ENCODE measurements at regions not wholly inside any gene's neighbourhood (a gene's known extent, or its start where the extent isn't known, plus 50 kb on each side); places are given as distances from the start of the nearest gene placed in this dataset.
"Not testable (repeated sequence)": the region's sequence is repeated elsewhere in the genome, so short reads cannot be mapped to it uniquely, and the experiment has no call there.

DNA sequence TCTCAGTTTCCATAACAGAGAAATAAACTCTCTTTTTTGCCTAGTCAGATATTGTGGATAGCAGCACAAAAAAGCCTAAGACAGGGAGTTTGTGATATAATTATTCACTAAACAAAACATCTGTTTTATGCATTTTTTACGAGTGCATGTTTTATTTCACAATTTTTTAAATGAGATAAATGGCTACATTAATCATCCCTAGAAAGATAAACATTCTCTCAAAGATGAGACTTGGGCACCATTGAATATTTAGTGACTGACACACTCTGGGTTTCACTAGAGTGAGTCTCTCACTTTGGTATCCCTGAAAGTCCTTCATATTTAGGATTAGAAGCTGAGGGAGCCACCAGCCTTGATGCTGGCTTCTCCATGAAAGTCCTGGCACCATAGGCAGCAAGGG, 74.3 kb upstream of the LRCH1 start:
- ChIA-PET CTCF (no interaction called here), POLR2A (no interaction called here)
- Histone ChIP-seq H3K36me3 (ENCODE audit: control insufficient read depth, insufficient read depth, low read length) (no peaks in the 10 kb centered on the region), H3K4me3 (ENCODE audit: low read depth, low read length) (no peak overlapping the region), H3K27me3 (ENCODE audit: control insufficient read depth, insufficient read depth, low read length) (peaks cover 2% of the 10 kb centered on the region; the same call in 1 of the 2 replicates)
- no peak for DNase-seq (ENCODE audit: low read depth)
- TF ChIP-seq, protein P1, sequence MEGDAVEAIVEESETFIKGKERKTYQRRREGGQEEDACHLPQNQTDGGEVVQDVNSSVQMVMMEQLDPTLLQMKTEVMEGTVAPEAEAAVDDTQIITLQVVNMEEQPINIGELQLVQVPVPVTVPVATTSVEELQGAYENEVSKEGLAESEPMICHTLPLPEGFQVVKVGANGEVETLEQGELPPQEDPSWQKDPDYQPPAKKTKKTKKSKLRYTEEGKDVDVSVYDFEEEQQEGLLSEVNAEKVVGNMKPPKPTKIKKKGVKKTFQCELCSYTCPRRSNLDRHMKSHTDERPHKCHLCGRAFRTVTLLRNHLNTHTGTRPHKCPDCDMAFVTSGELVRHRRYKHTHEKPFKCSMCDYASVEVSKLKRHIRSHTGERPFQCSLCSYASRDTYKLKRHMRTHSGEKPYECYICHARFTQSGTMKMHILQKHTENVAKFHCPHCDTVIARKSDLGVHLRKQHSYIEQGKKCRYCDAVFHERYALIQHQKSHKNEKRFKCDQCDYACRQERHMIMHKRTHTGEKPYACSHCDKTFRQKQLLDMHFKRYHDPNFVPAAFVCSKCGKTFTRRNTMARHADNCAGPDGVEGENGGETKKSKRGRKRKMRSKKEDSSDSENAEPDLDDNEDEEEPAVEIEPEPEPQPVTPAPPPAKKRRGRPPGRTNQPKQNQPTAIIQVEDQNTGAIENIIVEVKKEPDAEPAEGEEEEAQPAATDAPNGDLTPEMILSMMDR (IDR thresholded peaks at IDR 0.05; ENCODE audit: insufficient read depth, low read depth, low read length): no peak

DNA sequence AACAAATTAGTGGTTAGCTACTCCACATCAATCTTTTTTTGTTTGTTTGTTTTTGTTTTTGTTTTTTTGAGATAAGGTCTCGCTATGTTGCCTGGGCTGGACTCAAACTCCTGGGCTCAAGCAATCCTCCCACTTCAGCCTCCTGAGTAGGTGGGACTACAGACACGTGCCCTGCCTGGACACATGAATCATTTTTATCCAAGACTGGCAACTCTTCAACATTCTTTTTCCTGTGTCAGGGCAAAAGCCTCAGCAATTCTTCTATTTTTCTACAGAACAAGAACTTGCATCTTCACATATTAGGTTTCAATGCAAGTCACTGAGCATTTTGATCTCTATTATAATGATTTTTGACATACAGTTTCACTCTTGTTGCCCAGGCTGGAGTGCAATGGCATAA, 76.8 kb upstream of the LRCH1 start:
- Histone ChIP-seq H3K36me3 (ENCODE audit: control insufficient read depth, insufficient read depth, low read length) (no peaks in the 10 kb centered on the region), H3K27me3 (ENCODE audit: control insufficient read depth, insufficient read depth, low read length) (no peaks in the 10 kb centered on the region), H3K4me3 (ENCODE audit: low read depth, low read length) (no peak overlapping the region)
- TF ChIP-seq, protein P1 (IDR thresholded peaks at IDR 0.05; ENCODE audit: insufficient read depth, low read depth, low read length): no peak
- POLR2A ChIA-PET: no interaction called here
- CTCF ChIA-PET: no interaction called here
- DNase-seq (ENCODE audit: low read depth): no peak

DNA sequence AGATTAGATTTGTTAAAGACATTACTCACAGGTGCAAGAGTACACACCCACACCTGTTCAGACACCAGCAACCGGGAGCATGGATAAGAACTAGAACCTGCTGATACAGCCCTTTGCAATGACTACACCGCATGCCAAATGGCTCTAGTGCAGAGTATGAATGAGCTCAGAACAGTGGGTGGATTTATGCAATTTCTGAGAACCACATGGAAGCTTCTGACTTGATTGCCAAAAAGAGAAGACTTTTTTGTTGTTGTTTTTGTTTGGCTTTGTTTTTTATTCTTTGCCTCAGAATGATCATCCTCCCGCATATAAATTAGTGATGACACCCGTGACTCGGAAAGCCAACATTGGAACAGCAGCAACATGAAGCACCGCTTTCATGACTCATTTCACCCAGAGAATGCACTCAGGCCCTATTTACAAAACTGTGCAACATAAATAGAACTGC, 77.4 kb upstream of the LRCH1 start:
- POLR2A ChIA-PET: no interaction called here
- CTCF ChIA-PET: interaction anchor here (1.1 kb wide), 1 partner anchor 246 kb away, joined by 5 read pairs; no protein-coding TSS in a partner anchor
- H3K36me3 ChIP-seq (ENCODE audit: control insufficient read depth, insufficient read depth, low read length): no peaks in the 10 kb centered on the region

DNA sequence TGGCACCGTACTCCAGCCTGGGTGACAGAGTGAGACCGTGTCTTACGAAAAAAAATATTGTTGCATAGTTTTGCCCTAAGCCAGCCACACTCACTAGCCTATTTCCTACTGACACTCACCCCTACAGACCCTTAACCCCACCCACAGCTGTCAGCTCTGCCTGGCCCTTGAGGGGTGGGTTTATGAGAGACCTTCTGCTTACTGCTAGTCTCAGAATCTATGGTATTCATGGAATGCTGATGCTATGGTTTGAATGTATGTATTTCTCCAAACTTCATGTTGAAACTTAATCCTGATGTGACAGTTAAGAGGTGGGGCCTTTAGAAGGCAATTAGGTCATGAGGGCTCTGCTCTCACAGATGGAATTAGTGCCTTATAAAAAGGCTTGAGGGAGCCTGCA, 79.2 kb upstream of the LRCH1 start:
- ChIA-PET CTCF (no interaction called here), POLR2A (no interaction called here)
- DNase-seq (ENCODE audit: low read depth): no peak
- TF ChIP-seq, protein P1 (IDR thresholded peaks at IDR 0.05; ENCODE audit: insufficient read depth, low read depth, low read length): no peak
- Histone ChIP-seq H3K4me3 (ENCODE audit: low read depth, low read length) (no peak overlapping the region), H3K27me3 (ENCODE audit: control insufficient read depth, insufficient read depth, low read length) (no peaks in the 10 kb centered on the region), H3K36me3 (ENCODE audit: control insufficient read depth, insufficient read depth, low read length) (no peaks in the 10 kb centered on the region)

More for the DNA sequence above, 77.4 kb upstream of the LRCH1 start:
- TF ChIP-seq, protein P1 (IDR thresholded peaks at IDR 0.05; ENCODE audit: insufficient read depth, low read depth, low read length): no peak
- no peak overlapping the region for H3K4me3 ChIP-seq (ENCODE audit: low read depth, low read length)
- H3K27me3 ChIP-seq (ENCODE audit: control insufficient read depth, insufficient read depth, low read length): no peaks in the 10 kb centered on the region
- DNase-seq (ENCODE audit: low read depth): no peak

DNA sequence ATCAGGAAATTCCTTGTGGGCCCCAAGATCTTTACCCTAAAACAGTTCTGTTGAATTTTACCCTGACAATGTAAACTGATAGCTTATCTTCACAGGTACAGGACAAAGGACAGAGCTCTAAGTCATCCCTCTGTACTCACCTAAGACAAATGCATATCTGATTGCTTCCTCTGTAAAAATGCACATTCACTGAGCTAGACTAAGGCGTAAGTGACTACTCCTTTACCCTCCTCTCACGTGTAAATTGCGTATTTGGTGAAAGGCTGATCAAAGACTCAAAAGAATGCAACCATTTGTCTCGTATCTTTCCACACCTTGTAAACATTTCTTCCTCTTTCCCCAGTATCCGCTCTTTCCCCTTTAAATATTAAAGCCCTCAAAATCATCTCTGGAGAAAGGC, 80.6 kb upstream of the LRCH1 start:
- ChIA-PET CTCF (no interaction called here), POLR2A (no interaction called here)
- TF ChIP-seq, protein P1 (IDR thresholded peaks at IDR 0.05; ENCODE audit: insufficient read depth, low read depth, low read length): no peak

DNA sequence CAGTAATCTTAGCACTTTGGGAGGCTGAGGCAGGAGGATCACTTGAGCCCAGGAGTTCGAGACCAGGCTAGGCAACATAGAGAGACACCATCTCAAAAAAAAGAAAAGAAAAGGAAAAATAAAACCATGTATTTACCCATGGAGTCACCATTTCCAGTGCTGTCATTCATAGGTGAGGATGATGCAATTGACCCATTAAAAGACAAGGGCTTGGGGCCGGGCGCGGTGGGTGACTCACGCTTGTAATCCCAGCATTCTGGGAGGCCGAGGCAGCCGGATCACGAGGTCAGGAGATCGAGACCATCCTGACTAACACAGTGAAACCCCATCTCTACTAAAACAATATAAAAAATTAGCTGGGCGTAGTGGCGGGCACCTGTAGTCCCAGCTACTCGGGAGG, 82.6 kb upstream of the RUBCNL start:
- not testable (repeated sequence) for H3K4me3 ChIP-seq (ENCODE audit: low read depth, low read length); H3K36me3 ChIP-seq (ENCODE audit: control insufficient read depth, insufficient read depth, low read length); DNase-seq (ENCODE audit: low read depth); H3K27me3 ChIP-seq (ENCODE audit: control insufficient read depth, insufficient read depth, low read length)
- POLR2A ChIA-PET: interaction anchor here (0.6 kb wide), 1 partner anchor 134 kb away, joined by 3 read pairs; no protein-coding TSS in a partner anchor
- CTCF ChIA-PET: interaction anchor here (1.2 kb wide), 1 partner anchor 11 kb away, joined by 4 read pairs; no protein-coding TSS in a partner anchor

More for the DNA sequence above, 80.6 kb upstream of the LRCH1 start:
- no peak for DNase-seq (ENCODE audit: low read depth)
- no peaks in the 10 kb centered on the region for H3K36me3 ChIP-seq (ENCODE audit: control insufficient read depth, insufficient read depth, low read length)
- no peak overlapping the region for H3K4me3 ChIP-seq (ENCODE audit: low read depth, low read length)
- no peaks in the 10 kb centered on the region for H3K27me3 ChIP-seq (ENCODE audit: control insufficient read depth, insufficient read depth, low read length)

Data from BJ (cell line).